Urothelium cell line (cell line): ENCODE measurements at regions not wholly inside any gene's neighbourhood (a gene's known extent, or its start where the extent isn't known, plus 50 kb on each side); places are given as distances from the start of the nearest gene placed in this dataset.
"Not testable (repeated sequence)": the region's sequence is repeated elsewhere in the genome, so short reads cannot be mapped to it uniquely, and the experiment has no call there.

Source experiments
- DNase-seq: peaks from one replicate; pipeline ENCODE4 v3.0.0; 2011; ENCODE audit warnings: low spot score, mixed read lengths
- FAIRE-seq: peaks from 2 replicates; lab custom pipeline; 2011; peaks lifted over from hg19 to GRCh38; lab: Jason Lieb, UNC

GRCh38 chr6:11387707-11388430, 149.7 kb upstream of the TMEM170B start:
- DNase-seq (no peak), FAIRE-seq (no peak)

- no peak for FAIRE-seq
- no peak for DNase-seq
These were observed 150.8 kb upstream of the TMEM170B start for GRCh38 chr6:11386726-11387125.

GRCh38 chr6:11386323-11386722, 151.2 kb upstream of the TMEM170B start:
- FAIRE-seq (no peak), DNase-seq (no peak)

- DNase-seq: no peak
- FAIRE-seq: no peak
These were observed 152.3 kb upstream of the NEDD9 start for GRCh38 chr6:11384531-11385309.

- no peak for FAIRE-seq
These were observed 149.5 kb upstream of the NEDD9 start for GRCh38 chr6:11381801-11382513.

DNA sequence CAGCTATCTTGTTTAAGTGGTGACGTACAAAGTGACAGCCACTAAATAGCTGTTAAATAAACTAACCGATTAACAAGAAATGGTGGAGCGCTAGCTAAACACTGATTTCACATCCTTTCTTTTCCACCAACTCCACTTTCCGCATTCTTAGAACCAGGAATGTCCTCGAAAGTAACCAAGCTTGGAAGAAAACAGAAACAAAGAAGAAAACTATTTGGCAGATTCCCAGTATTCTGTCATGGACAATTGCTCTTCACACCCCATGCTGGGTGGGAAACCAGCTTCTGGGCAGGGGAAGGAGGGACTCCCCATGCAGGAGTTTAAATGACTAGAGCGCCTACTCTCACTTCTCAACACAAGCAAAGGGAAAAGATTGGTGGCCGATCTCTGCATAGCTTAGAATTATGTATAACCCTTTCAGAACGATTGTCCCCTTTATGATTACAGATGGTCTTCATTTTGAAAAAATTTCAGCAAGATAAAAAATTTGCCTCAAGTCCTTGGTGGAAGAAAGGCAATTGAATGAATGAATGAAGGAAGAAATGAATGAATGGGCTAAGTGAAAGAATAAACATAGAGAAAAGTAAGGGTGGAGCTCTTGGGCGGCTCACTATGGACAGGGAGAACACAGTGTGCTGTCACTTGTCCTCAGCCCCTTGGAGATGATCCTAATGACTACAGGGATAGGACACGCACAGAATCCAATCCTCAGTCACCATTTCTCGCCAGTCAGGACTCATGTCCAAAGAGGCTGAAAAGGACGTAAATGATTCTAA, 148.7 kb upstream of the NEDD9 start:
- DNase-seq (no peak), FAIRE-seq (no peak)

More at GRCh38 chr6:11381801-11382513, 149.5 kb upstream of the NEDD9 start:
- no peak for DNase-seq

- no peak for FAIRE-seq
- DNase-seq: no peak
These were observed 148.1 kb upstream of the NEDD9 start for GRCh38 chr6:11380549-11380948.

- FAIRE-seq (no peak), DNase-seq (no peak)
These were observed 147.3 kb upstream of the NEDD9 start for GRCh38 chr6:11379805-11380204.

DNA sequence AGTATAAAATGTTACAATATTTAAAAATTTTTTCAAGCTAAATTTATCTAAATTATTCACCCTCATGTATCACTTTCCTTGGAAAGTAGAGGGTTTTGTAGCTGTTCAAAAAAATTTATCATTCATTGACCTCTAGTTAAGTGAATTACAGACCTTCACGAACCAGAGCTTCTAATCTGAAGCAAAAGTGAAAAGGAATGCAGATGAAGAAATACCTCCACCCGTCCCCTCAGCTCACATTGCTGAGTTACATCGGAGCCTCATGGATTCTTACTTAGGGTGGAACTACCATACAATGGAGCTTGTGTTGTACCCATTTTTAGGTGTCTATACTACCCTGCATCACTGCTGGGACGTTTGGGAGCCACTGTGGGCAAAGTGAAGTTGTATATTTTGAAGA, 146.2 kb upstream of the NEDD9 start:
- FAIRE-seq (no peak), DNase-seq (no peak)

DNA sequence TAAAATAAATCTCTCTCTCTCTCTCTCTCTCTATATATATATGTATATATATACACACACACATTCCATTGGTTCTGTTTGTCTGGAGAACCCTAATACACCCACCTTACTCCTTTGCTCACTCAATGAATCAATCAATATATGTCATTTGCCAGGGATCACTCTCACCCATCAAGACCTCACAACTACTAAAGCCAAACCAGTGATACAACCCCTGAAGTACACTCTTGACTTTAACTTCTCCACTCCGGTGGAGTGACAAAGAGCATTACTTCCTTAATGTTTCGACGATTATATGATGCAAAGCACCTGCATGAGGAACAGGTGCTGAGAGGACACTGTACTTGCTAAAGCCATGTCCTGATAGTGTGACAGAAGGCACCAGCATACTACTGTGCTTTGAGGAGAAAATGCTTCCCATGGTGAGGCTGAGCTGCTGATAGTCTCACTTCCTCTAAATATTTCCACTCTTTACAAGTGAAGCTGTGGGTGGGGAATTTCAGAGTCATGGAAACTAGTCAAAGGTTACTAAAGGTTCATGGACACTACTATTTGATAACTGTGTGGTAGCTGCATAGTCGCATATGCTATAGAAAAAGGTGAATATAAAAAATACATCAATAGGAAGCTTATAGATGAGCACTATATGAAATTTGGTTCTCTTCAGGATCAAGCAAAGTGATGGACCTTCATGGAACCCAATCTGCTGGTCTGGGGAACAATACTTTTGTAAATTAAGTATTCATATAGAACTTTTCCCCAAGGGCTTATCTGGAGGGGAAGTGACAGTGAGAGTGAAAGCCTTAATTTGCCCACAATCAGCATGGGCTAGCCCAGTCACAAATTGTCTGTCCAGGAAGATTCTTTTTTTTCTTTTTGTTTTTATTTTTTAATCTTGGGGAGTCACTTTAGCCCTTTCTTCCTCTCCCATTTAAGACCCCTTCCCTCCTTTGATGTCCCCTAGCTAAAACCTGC, 141.9 kb upstream of the NEDD9 start:
- FAIRE-seq (no peak), DNase-seq (no peak)

DNA sequence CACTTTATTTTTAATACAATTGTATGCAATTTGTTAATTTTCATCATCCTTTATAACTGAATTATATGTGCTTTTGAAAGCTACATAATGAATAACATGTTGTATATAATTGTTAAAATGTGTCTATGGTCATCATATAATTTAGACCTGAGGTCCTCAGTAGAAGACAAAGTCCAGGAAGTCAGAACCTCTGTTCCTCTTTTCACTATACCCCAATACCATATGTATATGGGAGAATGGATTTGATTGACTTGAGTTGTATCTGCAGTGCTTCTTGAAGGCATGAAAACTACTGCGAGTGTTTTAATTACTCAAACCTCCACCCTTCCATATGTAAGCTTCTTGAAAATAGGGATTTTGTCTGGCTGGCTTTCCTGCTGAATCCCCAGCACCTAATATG, 140.7 kb upstream of the NEDD9 start:
- DNase-seq (no peak), FAIRE-seq (no peak)

GRCh38 chr6:11372186-11372790, 139.8 kb upstream of the NEDD9 start:
- not testable (repeated sequence) for DNase-seq, FAIRE-seq

DNA sequence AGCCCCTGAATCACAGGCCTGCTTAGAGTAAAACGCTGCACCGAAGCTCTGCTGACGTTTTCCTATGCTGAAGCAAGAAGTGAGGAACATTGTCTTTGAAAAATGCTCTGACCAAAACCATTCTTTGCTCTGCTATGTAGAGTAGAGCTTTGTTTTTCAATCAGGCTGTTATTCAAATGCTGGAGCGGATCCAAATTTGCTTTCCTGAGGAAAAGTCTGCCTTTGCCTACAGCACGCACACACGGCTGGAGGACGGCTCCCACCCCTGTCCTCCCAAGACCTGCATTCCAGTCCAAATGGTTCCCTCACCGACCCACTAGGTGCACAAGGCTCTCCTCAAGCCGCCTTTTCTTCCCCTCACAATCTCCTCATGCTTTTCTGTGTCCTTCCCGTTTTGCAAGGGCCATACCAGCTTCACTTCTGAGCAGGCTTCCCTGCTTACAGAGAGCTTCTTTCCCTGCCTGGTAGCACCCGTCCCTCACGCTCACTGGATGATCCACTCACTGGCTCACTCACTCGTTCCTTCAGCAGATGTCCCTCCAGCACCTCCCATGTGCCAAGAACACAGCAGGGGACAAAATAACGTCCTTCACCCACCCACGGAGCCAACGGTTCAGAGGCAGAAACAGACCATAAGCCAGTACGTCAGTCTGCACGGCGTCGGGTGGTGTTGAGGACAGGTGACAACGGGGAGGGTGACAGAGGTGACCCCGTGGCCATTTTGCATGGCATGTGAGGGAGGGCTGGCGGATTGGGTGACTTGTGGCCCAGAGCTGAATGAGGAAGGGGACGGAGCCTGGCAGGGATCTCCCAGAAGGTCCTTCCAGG, 137.9 kb upstream of the NEDD9 start:
- DNase-seq: no peak

DNA sequence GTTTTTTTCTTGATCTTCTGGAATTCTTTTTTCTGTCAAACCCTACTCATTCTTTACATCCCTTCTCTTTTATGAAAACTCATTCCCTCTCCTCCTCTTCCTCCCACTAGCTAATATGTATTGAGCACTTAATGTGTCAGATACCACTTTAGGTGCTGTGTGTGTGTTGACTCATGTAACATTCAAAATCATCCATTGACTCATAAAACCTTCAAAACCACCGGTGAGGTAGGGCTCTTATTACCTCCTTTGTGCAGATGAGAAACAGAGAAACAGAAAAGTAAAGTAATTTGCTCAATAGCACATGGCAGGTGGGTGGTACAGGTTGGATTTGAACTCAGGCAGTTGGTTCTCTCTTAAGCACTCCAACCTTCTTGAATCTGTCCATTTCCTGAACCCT, 136.3 kb upstream of the NEDD9 start:
- DNase-seq (no peak), FAIRE-seq (no peak)

More for the DNA sequence above, 137.9 kb upstream of the NEDD9 start:
- FAIRE-seq: no peak

GRCh38 chr6:11368264-11368663, 135.8 kb upstream of the NEDD9 start:
- DNase-seq (no peak), FAIRE-seq (no peak)

- DNase-seq: no peak
- no peak for FAIRE-seq
These were observed 135.3 kb upstream of the NEDD9 start for GRCh38 chr6:11367638-11368199.

DNA sequence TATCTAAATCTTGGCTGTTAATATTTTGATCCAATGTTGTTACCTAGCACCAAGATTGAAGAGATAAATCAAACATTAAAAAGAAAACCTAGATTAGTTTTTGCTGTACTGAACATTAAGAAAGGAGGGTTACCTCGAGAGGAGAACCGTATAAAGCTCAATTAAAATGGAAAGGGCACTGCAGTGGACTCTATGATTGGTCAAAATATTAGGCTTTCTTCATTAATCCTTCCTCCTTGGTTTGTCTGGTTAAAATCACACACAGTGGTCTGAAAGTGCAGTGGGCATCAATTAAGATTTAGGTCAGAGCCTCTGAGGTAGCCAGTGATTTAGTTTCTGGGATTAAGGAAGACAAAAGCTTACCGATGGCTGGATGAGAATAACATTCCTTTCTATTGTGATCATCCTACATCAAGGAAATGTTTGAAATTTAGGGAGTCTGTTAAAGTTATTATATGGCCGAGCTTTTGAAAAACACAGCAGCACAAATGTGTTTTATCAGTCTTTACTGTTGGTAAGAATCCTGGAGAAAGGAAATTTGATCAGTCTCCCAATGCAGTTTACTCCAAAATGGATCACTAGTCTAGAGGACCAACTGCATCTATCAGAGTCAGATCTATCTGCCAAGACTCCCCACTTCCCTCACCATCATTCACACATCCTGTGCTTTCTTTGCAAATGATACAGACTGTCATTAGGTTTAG, 134.6 kb upstream of the NEDD9 start:
- DNase-seq: peak; percentile 25
- no peak for FAIRE-seq
